ENCODE measurements at regions not wholly inside any gene's neighbourhood (a gene's known extent, or its start where the extent isn't known, plus 50 kb on each side); places are given as distances from the start of the nearest gene placed in this dataset.

DNA sequence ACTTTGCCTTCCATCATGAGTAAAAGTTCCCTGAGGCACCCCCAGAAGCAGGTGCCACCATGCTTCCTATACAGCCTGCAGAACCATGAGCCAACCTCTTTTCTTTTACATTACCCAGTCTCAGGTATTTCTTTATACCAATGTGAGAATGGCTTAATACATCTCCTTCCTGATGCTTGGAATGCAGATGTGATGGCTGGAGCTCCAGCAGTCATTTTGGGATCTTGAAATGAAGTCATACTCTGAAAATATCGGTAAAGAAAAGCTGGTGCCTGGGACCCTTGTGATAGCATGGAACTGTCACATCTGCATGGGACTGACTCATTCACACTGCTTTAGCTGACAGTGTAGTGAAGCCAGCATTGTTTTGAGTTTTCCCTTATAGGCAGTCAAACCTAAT is 634.5 kb upstream of the NRP1 start:
- TF ChIP-seq ZNF274 (IDR thresholded peaks at IDR 0.05; ENCODE audit: low read depth, low read length) (no peak), YY1 (IDR thresholded peaks at IDR 0.05; ENCODE audit: insufficient read depth, insufficient read length) (no peak), SUZ12 (IDR thresholded peaks at IDR 0.05; ENCODE audit: extremely low read depth, insufficient read depth, insufficient read length) (no peak)

Data from NT2/D1 (cell line).